PC-3 (cell line): ENCODE measurements at regions not wholly inside any gene's neighbourhood (a gene's known extent, or its start where the extent isn't known, plus 50 kb on each side); places are given as distances from the start of the nearest gene placed in this dataset.
"Not testable (repeated sequence)": the region's sequence is repeated elsewhere in the genome, so short reads cannot be mapped to it uniquely, and the experiment has no call there.

Source experiments
- ATAC-seq: fragments of 200-7000 bp; cut with Tn5 transposase; 2 replicates; pipeline ENCODE4 v1.9.1; 2020; ENCODE audit warnings: mild to moderate bottlenecking, moderate library complexity
- BruUV-seq: library from RNA; stranded (reverse); fragments of 400-500 nt; replicated peaks from 2 replicates; lab custom pipeline; 2021; lab: Mats Ljungman, UMichigan
- CTCF ChIA-PET: fragments of 300-600 bp; sonication (Branson Sonifier 250); formaldehyde crosslinking; loops from one replicate; lab custom pipeline; 2022; ENCODE audit warnings: antibody characterized with exemption; lab: Charles Lee
- POLR2A ChIA-PET: fragments of 300-600 bp; sonication (Branson Sonifier 250); formaldehyde crosslinking; loops from one replicate; lab custom pipeline; 2022; ENCODE audit warnings: antibody characterized with exemption; ENCODE audit not compliant: unreplicated experiment; lab: Charles Lee
- DNase-seq: peaks from one replicate; pipeline ENCODE4 v3.0.0-alpha.2; 2015
- H2AFZ ChIP-seq: fragments of 300-600 bp; sonication (generic); 2 replicates; pipeline ENCODE4 v1.6.0; 2016; ENCODE audit warnings: antibody characterized with exemption, low read length
- H3F3A ChIP-seq: fragments of 300-600 bp; sonication (generic); one replicate; pipeline ENCODE4 v1.6.0; 2017; ENCODE audit warnings: antibody characterized with exemption, low read length, control low read depth, mild to moderate bottlenecking; ENCODE audit not compliant: unreplicated experiment
- H3K27ac ChIP-seq: fragments of 300-600 bp; sonication (generic); 2 replicates; pipeline ENCODE4 v1.5.1; 2016; ENCODE audit warnings: mild to moderate bottlenecking, low read length
- H3K27me3 ChIP-seq: fragments of 300-600 bp; sonication (generic); 2 replicates; pipeline ENCODE4 v1.6.1; 2016; ENCODE audit warnings: low read length, mixed read lengths
- H3K36me3 ChIP-seq: fragments of 300-600 bp; sonication (generic); 2 replicates; pipeline ENCODE4 v1.6.1; 2016; ENCODE audit warnings: low read depth, mixed run types, low read length, mixed read lengths
- H3K4me1 ChIP-seq: fragments of 300-600 bp; sonication (generic); 2 replicates; pipeline ENCODE4 v1.5.1; 2016; ENCODE audit warnings: low read length; ENCODE audit not compliant: insufficient read depth
- H3K4me2 ChIP-seq: fragments of 300-600 bp; sonication (generic); 2 replicates; pipeline ENCODE4 v1.6.0; 2016; ENCODE audit warnings: low read length
- H3K4me3 ChIP-seq: fragments of 300-600 bp; sonication (generic); 2 replicates; pipeline ENCODE4 v1.5.1; 2016; ENCODE audit warnings: mild to moderate bottlenecking, low read length, mixed read lengths
- H3K79me2 ChIP-seq: fragments of 300-600 bp; sonication (generic); 2 replicates; pipeline ENCODE4 v1.6.1; 2017; ENCODE audit warnings: low read length, mixed read lengths
- H3K9ac ChIP-seq: fragments of 300-600 bp; sonication (generic); 2 replicates; pipeline ENCODE4 v1.6.0; 2016; ENCODE audit warnings: mild to moderate bottlenecking, low read length
- H3K9me2 ChIP-seq: fragments of 300-600 bp; sonication (generic); replicated peaks from 2 replicates; pipeline ENCODE4 v1.6.1; 2016; ENCODE audit warnings: mixed run types, low read length, mixed read lengths
- H3K9me3 ChIP-seq: fragments of 300-600 bp; sonication (generic); 2 replicates; pipeline ENCODE4 v1.6.1; 2016; ENCODE audit warnings: low read length, mixed read lengths
- H4K20me1 ChIP-seq: fragments of 300-600 bp; sonication (generic); 2 replicates; pipeline ENCODE4 v1.6.1; 2016; ENCODE audit warnings: low read length, mixed read lengths
- CTCF ChIP-seq: fragments of 300-600 bp; sonication (generic); conservative IDR thresholded peaks from 2 replicates; pipeline ENCODE4 v1.5.1; 2017; ENCODE audit warnings: antibody characterized with exemption, low read depth, mild to moderate bottlenecking, low read length
- EZH2 ChIP-seq: fragments of 300-600 bp; sonication (generic); IDR thresholded peaks from one replicate; pipeline ENCODE4 v1.6.1; 2017; ENCODE audit warnings: antibody characterized with exemption, mild to moderate bottlenecking, low read length; ENCODE audit not compliant: unreplicated experiment
- EZH2phosphoT487 ChIP-seq: fragments of 300-600 bp; sonication (generic); IDR thresholded peaks from 2 replicates; pipeline ENCODE4 v1.6.1; 2018; ENCODE audit warnings: mild to moderate bottlenecking, antibody characterized with exemption, low read length, borderline replicate concordance
- intact Hi-C: fragments of 100-400 bp; cut with micrococcal nuclease; formaldehyde crosslinking; loops from 2 replicates; pipeline ENCODE4 v1.9.0; 2023

- no peak for ATAC-seq
- CTCF ChIA-PET, result no interaction called here
- BruUV-seq, result no TSS peak
Observed at GRCh38 chr10:81655986-81656385, 219.0 kb upstream of the NRG3 start.

GRCh38 chr10:81662837-81663236 lies 212.2 kb upstream of the NRG3 start:
- no peaks in the 10 kb centered on the region for H3F3A ChIP-seq
- ChIA-PET CTCF (no interaction called here), POLR2A (no interaction called here)
- H3K4me3 ChIP-seq, result no peak overlapping the region
- TF ChIP-seq CTCF (no peak), EZH2phosphoT487 (no peak), EZH2 (no peak)
- no peak overlapping the region for H3K4me2 ChIP-seq
- ATAC-seq (no peak), DNase-seq (no peak)
- H3K27me3 ChIP-seq, result no peaks in the 10 kb centered on the region
- H2AFZ ChIP-seq, result no peak overlapping the region
- H3K4me1 ChIP-seq, result no peaks in the 10 kb centered on the region
- H3K79me2 ChIP-seq, result no peaks in the 10 kb centered on the region
- no peaks in the 10 kb centered on the region for H3K36me3 ChIP-seq
- BruUV-seq, result no TSS peak
- H3K27ac ChIP-seq, result no peak overlapping the region
- H4K20me1 ChIP-seq, result no peaks in the 10 kb centered on the region
- intact Hi-C loops, result no loop called here
- H3K9ac ChIP-seq, result no peak overlapping the region
- H3K9me3 ChIP-seq, result no peaks in the 10 kb centered on the region
- no peaks in the 10 kb centered on the region for H3K9me2 ChIP-seq

More at GRCh38 chr10:81655986-81656385, 219.0 kb upstream of the NRG3 start:
- no peak overlapping the region for H3K9ac ChIP-seq
- no peaks in the 10 kb centered on the region for H3F3A ChIP-seq
- H3K36me3 ChIP-seq, result no peaks in the 10 kb centered on the region
- no peaks in the 10 kb centered on the region for H4K20me1 ChIP-seq
- TF ChIP-seq EZH2 (no peak), EZH2phosphoT487 (no peak), CTCF (no peak)
- POLR2A ChIA-PET, result no interaction called here
- no peaks in the 10 kb centered on the region for H3K9me3 ChIP-seq
- no peak overlapping the region for H3K4me3 ChIP-seq
- DNase-seq, result no peak
- no peak overlapping the region for H3K27ac ChIP-seq
- H3K4me1 ChIP-seq, result no peaks in the 10 kb centered on the region
- no peaks in the 10 kb centered on the region for H3K79me2 ChIP-seq
- no peaks in the 10 kb centered on the region for H3K9me2 ChIP-seq
- H3K27me3 ChIP-seq, result no peaks in the 10 kb centered on the region
- intact Hi-C loops, result no loop called here
- no peak overlapping the region for H3K4me2 ChIP-seq
- no peak overlapping the region for H2AFZ ChIP-seq

GRCh38 chr10:81664800-81665199 lies 210.2 kb upstream of the NRG3 start:
- H3K4me3 ChIP-seq, ATAC-seq, intact Hi-C loops, H3K9me3 ChIP-seq, H3K4me2 ChIP-seq, H3K27me3 ChIP-seq, H3K79me2 ChIP-seq, H3K36me3 ChIP-seq, H3K4me1 ChIP-seq, H3K27ac ChIP-seq, H3F3A ChIP-seq, DNase-seq, POLR2A ChIA-PET, BruUV-seq, H3K9ac ChIP-seq, H2AFZ ChIP-seq, H3K9me2 ChIP-seq, H4K20me1 ChIP-seq, CTCF ChIA-PET: not testable (repeated sequence)
